ENCODE measurements at regions not wholly inside any gene's neighbourhood (a gene's known extent, or its start where the extent isn't known, plus 50 kb on each side); places are given as distances from the start of the nearest gene placed in this dataset.
A peak's percentile ranks its signal among the peaks of the same experiment; 100 is the strongest.

DNA sequence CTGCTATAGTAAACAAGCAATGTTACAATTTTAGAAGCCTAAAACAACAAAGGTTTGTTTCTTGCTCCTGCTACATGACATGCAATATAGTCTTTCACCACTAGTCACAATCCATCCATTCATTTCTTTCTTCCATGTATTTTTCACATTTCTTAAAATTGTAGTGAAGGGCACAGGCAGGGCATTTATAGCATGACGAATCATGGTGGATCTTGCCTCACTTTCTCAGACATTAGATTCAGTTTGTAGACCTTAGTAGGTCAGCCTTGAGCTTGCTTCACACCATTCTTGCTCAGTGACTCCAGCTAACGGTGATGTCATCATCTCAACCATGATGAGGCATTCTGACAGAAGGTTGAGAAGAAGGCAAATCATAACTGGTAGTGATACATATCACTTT is 546.8 kb downstream of the TBL1XR1 start:
- no peaks in the 10 kb centered on the region for H3K36me3 ChIP-seq (ENCODE audit: low read depth)
- H2AFZ ChIP-seq: no peak overlapping the region
- intact Hi-C loops (cut with micrococcal nuclease; ENCODE audit: unreplicated experiment): no loop called here
- no peaks in the 10 kb centered on the region for H3K79me2 ChIP-seq (ENCODE audit: low read depth)
- H3K4me3 ChIP-seq: no peak overlapping the region
- no peak overlapping the region for H3K27ac ChIP-seq
- ChIA-PET POLR2A (ENCODE audit: unreplicated experiment) (no interaction called here), CTCF (interaction anchor here (0.6 kb wide), 1 partner anchor 43 kb away, joined by 9 read pairs; no protein-coding TSS in a partner anchor)
- BruUV-seq (replicated peaks): no TSS peak
- no peak for TF ChIP-seq EZH2 (IDR thresholded peaks at IDR 0.05; ENCODE audit: low read depth)
- TF ChIP-seq, protein P1, sequence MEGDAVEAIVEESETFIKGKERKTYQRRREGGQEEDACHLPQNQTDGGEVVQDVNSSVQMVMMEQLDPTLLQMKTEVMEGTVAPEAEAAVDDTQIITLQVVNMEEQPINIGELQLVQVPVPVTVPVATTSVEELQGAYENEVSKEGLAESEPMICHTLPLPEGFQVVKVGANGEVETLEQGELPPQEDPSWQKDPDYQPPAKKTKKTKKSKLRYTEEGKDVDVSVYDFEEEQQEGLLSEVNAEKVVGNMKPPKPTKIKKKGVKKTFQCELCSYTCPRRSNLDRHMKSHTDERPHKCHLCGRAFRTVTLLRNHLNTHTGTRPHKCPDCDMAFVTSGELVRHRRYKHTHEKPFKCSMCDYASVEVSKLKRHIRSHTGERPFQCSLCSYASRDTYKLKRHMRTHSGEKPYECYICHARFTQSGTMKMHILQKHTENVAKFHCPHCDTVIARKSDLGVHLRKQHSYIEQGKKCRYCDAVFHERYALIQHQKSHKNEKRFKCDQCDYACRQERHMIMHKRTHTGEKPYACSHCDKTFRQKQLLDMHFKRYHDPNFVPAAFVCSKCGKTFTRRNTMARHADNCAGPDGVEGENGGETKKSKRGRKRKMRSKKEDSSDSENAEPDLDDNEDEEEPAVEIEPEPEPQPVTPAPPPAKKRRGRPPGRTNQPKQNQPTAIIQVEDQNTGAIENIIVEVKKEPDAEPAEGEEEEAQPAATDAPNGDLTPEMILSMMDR (conservative IDR thresholded peaks at IDR 0.05): peak; percentile 53
- H3F3A ChIP-seq (ENCODE audit: insufficient read depth, low read depth): no peaks in the 10 kb centered on the region
- DNase-seq: no peak
- H3K4me2 ChIP-seq: no peak overlapping the region
- H3K4me1 ChIP-seq (replicated peaks; ENCODE audit: insufficient read depth): no peaks in the 10 kb centered on the region
- H4K20me1 ChIP-seq (ENCODE audit: insufficient read depth): no peaks in the 10 kb centered on the region
- no peaks in the 10 kb centered on the region for H3K9me3 ChIP-seq (ENCODE audit: insufficient read depth, low read depth)
- H3K27me3 ChIP-seq (ENCODE audit: insufficient read depth, low read depth): no peaks in the 10 kb centered on the region
- H3K9me2 ChIP-seq (ENCODE audit: insufficient read depth): 0 out of 2 replicates have a peak, but pooled peaks cover 4% of the 10 kb centered on the region

DNA sequence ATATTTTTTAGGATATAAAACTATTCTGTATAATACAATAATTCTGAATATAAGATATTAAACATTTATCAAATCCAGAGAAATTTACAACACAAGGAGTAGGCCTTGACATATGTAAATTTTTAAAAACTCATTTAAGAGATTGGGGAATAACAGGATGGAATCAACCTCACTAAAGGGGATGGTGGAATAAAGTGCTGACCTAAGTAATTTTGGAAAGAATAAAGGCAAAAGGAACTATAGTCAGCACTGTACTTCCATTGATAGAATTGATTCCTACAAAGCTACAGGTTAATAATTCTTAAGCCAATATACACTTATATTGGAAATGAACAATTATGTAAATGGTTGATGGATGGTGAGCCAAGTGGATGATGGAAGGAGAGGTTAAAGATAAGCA is 549.3 kb downstream of the TBL1XR1 start:
- Histone ChIP-seq H3K27ac (no peak overlapping the region), H3K9me3 (ENCODE audit: insufficient read depth, low read depth) (no peaks in the 10 kb centered on the region), H3K27me3 (ENCODE audit: insufficient read depth, low read depth) (no peaks in the 10 kb centered on the region), H3K4me3 (no peak overlapping the region), H3K9me2 (ENCODE audit: insufficient read depth) (0 out of 2 replicates have a peak, but pooled peaks cover under 1% of the 10 kb centered on the region), H3F3A (ENCODE audit: insufficient read depth, low read depth) (no peaks in the 10 kb centered on the region), H4K20me1 (ENCODE audit: insufficient read depth) (no peaks in the 10 kb centered on the region), H3K36me3 (ENCODE audit: low read depth) (no peaks in the 10 kb centered on the region), H3K4me1 (replicated peaks; ENCODE audit: insufficient read depth) (no peaks in the 10 kb centered on the region), H2AFZ (no peak overlapping the region), H3K4me2 (no peak overlapping the region), H3K79me2 (ENCODE audit: low read depth) (no peaks in the 10 kb centered on the region)
- POLR2A ChIA-PET (ENCODE audit: unreplicated experiment): no interaction called here
- no TSS peak for BruUV-seq (replicated peaks)
- CTCF ChIA-PET: no interaction called here
- intact Hi-C loops (cut with micrococcal nuclease; ENCODE audit: unreplicated experiment): no loop called here
- TF ChIP-seq, protein P1 (conservative IDR thresholded peaks at IDR 0.05): no peak
- TF ChIP-seq EZH2 (IDR thresholded peaks at IDR 0.05; ENCODE audit: low read depth): no peak
- DNase-seq: no peak

DNA sequence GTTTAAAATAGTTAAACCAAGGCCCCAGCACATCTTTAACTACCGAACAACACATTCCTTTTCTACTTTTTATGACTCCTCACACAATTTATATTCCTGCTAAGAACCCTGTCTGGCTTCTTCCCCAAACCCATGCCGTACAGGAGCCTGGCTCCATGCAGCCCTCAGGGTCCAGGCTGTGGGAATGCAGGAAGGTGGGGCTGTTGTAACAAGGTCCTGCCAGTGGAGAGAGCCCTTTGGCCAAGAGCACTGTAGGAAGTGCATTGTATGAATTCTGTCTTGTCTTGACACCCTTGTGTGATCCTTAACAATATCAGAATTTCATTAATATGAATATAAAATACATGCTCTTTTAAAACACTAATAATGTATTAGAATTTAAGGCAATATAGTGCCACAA is 563.8 kb downstream of the TBL1XR1 start:
- Histone ChIP-seq H3K27me3 (ENCODE audit: insufficient read depth, low read depth) (no peaks in the 10 kb centered on the region), H4K20me1 (ENCODE audit: insufficient read depth) (no peaks in the 10 kb centered on the region), H3K9me2 (ENCODE audit: insufficient read depth) (0 out of 2 replicates have a peak, but pooled peaks cover 4% of the 10 kb centered on the region), H3K4me3 (no peak overlapping the region), H3K9me3 (ENCODE audit: insufficient read depth, low read depth) (no peaks in the 10 kb centered on the region), H3K36me3 (ENCODE audit: low read depth) (no peaks in the 10 kb centered on the region), H3F3A (ENCODE audit: insufficient read depth, low read depth) (no peaks in the 10 kb centered on the region), H3K4me1 (replicated peaks; ENCODE audit: insufficient read depth) (no peaks in the 10 kb centered on the region), H3K27ac (no peak overlapping the region), H2AFZ (no peak overlapping the region), H3K4me2 (no peak overlapping the region), H3K79me2 (ENCODE audit: low read depth) (no peaks in the 10 kb centered on the region)
- intact Hi-C loops (cut with micrococcal nuclease; ENCODE audit: unreplicated experiment): no loop called here
- POLR2A ChIA-PET (ENCODE audit: unreplicated experiment): no interaction called here
- CTCF ChIA-PET: no interaction called here
- no peak for TF ChIP-seq EZH2 (IDR thresholded peaks at IDR 0.05; ENCODE audit: low read depth)
- TF ChIP-seq, protein P1 (conservative IDR thresholded peaks at IDR 0.05): no peak
- no TSS peak for BruUV-seq (replicated peaks)
- no peak for DNase-seq

Measured in PC-9 (cell line).